GM21576 (cell line): ENCODE measurements at regions not wholly inside any gene's neighbourhood (a gene's known extent, or its start where the extent isn't known, plus 50 kb on each side); places are given as distances from the start of the nearest gene placed in this dataset.

Experiments used
- ATAC-seq: cut with Tn5 transposase; IDR thresholded peaks from one replicate; pipeline ENCODE4 v1.9.1; 2021; ENCODE audit warnings: mild to moderate bottlenecking, moderate library complexity; ENCODE audit not compliant: unreplicated experiment

- no peak for ATAC-seq
Observed at GRCh38 chr2:22281033-22281432, 1103.9 kb upstream of the KLHL29 start.

- ATAC-seq = no peak
Observed at GRCh38 chr2:22282220-22282619, 1102.8 kb upstream of the KLHL29 start.

- ATAC-seq = no peak
Observed at GRCh38 chr2:22282916-22283315, 1102.1 kb upstream of the KLHL29 start.

- no peak for ATAC-seq
Observed at GRCh38 chr2:22283436-22283835, 1101.5 kb upstream of the KLHL29 start.

- ATAC-seq = no peak
Observed at GRCh38 chr2:22290302-22290701, 1094.7 kb upstream of the KLHL29 start.

- no peak for ATAC-seq
Observed at GRCh38 chr2:22290909-22291473, 1094.0 kb upstream of the KLHL29 start.

- ATAC-seq = no peak
Observed at GRCh38 chr2:22301228-22301627, 1083.8 kb upstream of the KLHL29 start.

GRCh38 chr2:22326250-22326649, 1058.7 kb upstream of the KLHL29 start:
- ATAC-seq = no peak

GRCh38 chr2:22329211-22330154, 1055.5 kb upstream of the KLHL29 start:
- no peak for ATAC-seq

GRCh38 chr2:22336414-22336813, 1048.6 kb upstream of the KLHL29 start:
- no peak for ATAC-seq

GRCh38 chr2:22340716-22341115, 1044.3 kb upstream of the KLHL29 start:
- no peak for ATAC-seq

- ATAC-seq = no peak
Observed at GRCh38 chr2:22347306-22347705, 1037.7 kb upstream of the KLHL29 start.

- ATAC-seq = no peak
Observed at GRCh38 chr2:22350621-22351020, 1034.4 kb upstream of the KLHL29 start.

- ATAC-seq = peak; percentile 56
Observed at GRCh38 chr2:22355816-22356433, 1029.1 kb upstream of the KLHL29 start.

GRCh38 chr2:22359071-22359672, 1025.8 kb upstream of the KLHL29 start:
- no peak for ATAC-seq

GRCh38 chr2:22360735-22361374, 1024.1 kb upstream of the KLHL29 start:
- no peak for ATAC-seq

GRCh38 chr2:22361571-22361970, 1023.4 kb upstream of the KLHL29 start:
- ATAC-seq = no peak

- ATAC-seq = no peak
Observed at GRCh38 chr2:22375096-22375495, 1009.9 kb upstream of the KLHL29 start.

- no peak for ATAC-seq
Observed at GRCh38 chr2:22377268-22377667, 1007.7 kb upstream of the KLHL29 start.

- ATAC-seq = no peak
Observed at GRCh38 chr2:22382479-22383169, 1002.4 kb upstream of the KLHL29 start.
